Chondrocyte (in vitro differentiated cells): ENCODE measurements at regions not wholly inside any gene's neighbourhood (a gene's known extent, or its start where the extent isn't known, plus 50 kb on each side); places are given as distances from the start of the nearest gene placed in this dataset.

Experiments used
- DNase-seq: peaks from one replicate; pipeline ENCODE4 v3.0.0; 2021; ENCODE audit warnings: mixed read lengths, low spot score
- H3K27ac Mint-ChIP-seq: one replicate; pipeline ENCODE4 v1.8.0; 2021; ENCODE audit warnings: mild to moderate bottlenecking, moderate library complexity, mixed read lengths; ENCODE audit not compliant: unreplicated experiment
- H3K27me3 Mint-ChIP-seq: 2 replicates; pipeline ENCODE4 v1.8.0; 2021; ENCODE audit warnings: low read depth, mixed read lengths
- H3K36me3 Mint-ChIP-seq: 2 replicates; pipeline ENCODE4 v1.8.0; 2021; ENCODE audit warnings: low read depth, mixed read lengths
- H3K4me1 Mint-ChIP-seq: 2 replicates; pipeline ENCODE4 v1.8.0; 2021; ENCODE audit warnings: low read depth, mild to moderate bottlenecking, mixed read lengths
- H3K4me3 Mint-ChIP-seq: one replicate; pipeline ENCODE4 v1.8.0; 2021; ENCODE audit warnings: mild to moderate bottlenecking, moderate library complexity, mixed read lengths; ENCODE audit not compliant: unreplicated experiment
- H3K9me3 Mint-ChIP-seq: 2 replicates; pipeline ENCODE4 v1.8.0; 2021; ENCODE audit warnings: low read depth, mixed read lengths
- CTCF ChIP-seq: fragments of 200-600 bp; sonication (generic); IDR thresholded peaks from 2 replicates; pipeline ENCODE4 v1.5.0; 2021; ENCODE audit warnings: antibody characterized with exemption, mild to moderate bottlenecking, moderate library complexity

DNA sequence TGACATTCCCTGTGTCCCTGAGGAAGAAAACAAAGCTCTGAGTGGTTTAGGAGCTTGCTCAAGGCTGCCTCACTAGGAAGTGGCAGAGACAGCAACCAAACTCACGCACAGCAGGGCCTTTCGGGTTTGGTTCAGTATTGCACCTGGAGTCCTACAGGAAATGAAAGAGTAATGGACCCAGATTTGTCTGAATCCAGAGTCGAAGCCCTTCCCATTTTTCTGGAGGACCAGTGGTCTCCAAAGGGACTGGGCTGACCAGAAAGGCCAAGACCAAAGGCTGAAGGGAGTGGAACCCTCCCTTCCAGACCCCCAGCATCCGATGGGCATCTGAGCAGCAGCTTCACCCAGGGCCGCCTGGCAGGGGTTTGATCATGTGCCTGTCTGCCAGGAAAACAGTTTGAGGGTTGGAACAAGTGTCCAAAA lies 85.5 kb upstream of the RPL38 start:
- H3K27ac Mint-ChIP-seq, result no peak overlapping the region
- H3K4me1 Mint-ChIP-seq, result peaks cover 16% of the 10 kb centered on the region

DNA sequence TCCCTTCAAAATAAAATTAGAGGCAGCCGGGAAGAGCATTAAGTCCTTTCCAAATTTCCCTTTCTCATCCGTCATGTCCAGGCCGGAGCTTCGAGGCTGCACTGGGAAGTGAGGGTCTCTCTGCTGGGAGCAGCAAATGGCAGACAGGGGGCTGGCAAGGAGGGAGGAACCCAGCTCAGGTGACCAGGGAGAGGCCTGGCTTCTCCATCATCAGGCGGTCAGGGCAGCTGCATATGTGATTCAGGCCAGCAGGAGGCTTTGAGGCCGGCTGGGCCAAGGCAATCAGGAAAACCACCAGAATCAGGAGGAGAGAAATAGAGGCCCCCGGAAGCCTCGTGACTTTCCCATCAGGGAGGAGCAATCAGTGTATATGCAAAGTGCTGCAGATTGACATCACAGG lies 85.0 kb upstream of the RPL38 start:
- Mint-ChIP-seq H3K4me1 (peaks cover 21% of the 10 kb centered on the region), H3K27ac (no peak overlapping the region), H3K36me3 (no peaks in the 10 kb centered on the region), H3K4me3 (no peak overlapping the region), H3K9me3 (peaks cover 6% of the 10 kb centered on the region), H3K27me3 (peaks cover 24% of the 10 kb centered on the region)
- no peak for DNase-seq
- peak; percentile 19 for TF ChIP-seq CTCF

More for the DNA sequence above, 85.5 kb upstream of the RPL38 start:
- TF ChIP-seq CTCF, result peak; percentile 3
- DNase-seq, result no peak
- Mint-ChIP-seq H3K36me3 (no peaks in the 10 kb centered on the region), H3K9me3 (peaks cover 4% of the 10 kb centered on the region), H3K27me3 (peaks cover 24% of the 10 kb centered on the region), H3K4me3 (no peak overlapping the region)

- Mint-ChIP-seq H3K36me3 (no peaks in the 10 kb centered on the region), H3K4me1 (peaks cover 27% of the 10 kb centered on the region), H3K4me3 (no peak overlapping the region), H3K27me3 (peaks cover 20% of the 10 kb centered on the region), H3K27ac (no peak overlapping the region), H3K9me3 (peaks cover 6% of the 10 kb centered on the region)
- TF ChIP-seq CTCF, result no peak
- no peak for DNase-seq
Measured at GRCh38 chr17:74119049-74119580, 84.4 kb upstream of the RPL38 start.

- no peak overlapping the region for H3K27ac Mint-ChIP-seq
- no peak for DNase-seq
- H3K9me3 Mint-ChIP-seq, result peaks cover 6% of the 10 kb centered on the region
- H3K27me3 Mint-ChIP-seq, result peaks cover 18% of the 10 kb centered on the region
- no peaks in the 10 kb centered on the region for H3K36me3 Mint-ChIP-seq
- H3K4me1 Mint-ChIP-seq, result peaks cover 28% of the 10 kb centered on the region
- H3K4me3 Mint-ChIP-seq, result no peak overlapping the region
- TF ChIP-seq CTCF, result no peak
Measured at GRCh38 chr17:74119965-74120364, 83.5 kb upstream of the RPL38 start.

- no peak for TF ChIP-seq CTCF
- peaks cover 12% of the 10 kb centered on the region for H3K4me1 Mint-ChIP-seq
- H3K27me3 Mint-ChIP-seq, result peaks cover 7% of the 10 kb centered on the region
- peaks cover 6% of the 10 kb centered on the region for H3K9me3 Mint-ChIP-seq
- peak overlapping the region; percentile 75 for H3K27ac Mint-ChIP-seq
- H3K36me3 Mint-ChIP-seq, result no peaks in the 10 kb centered on the region
- no peak overlapping the region for H3K4me3 Mint-ChIP-seq
- DNase-seq, result no peak
Measured at GRCh38 chr17:74123350-74123749, 80.1 kb upstream of the RPL38 start.
